HepG2 (cell line): ENCODE measurements at regions not wholly inside any gene's neighbourhood (a gene's known extent, or its start where the extent isn't known, plus 50 kb on each side); places are given as distances from the start of the nearest gene placed in this dataset.

Source experiments
- ATF1 ChIP-seq: IDR thresholded peaks from 2 replicates; pipeline ENCODE4 v1.6.1; 2016; ENCODE audit warnings: mild to moderate bottlenecking, control low read depth
- ATF2 ChIP-seq: sonication (generic); formaldehyde crosslinking; IDR thresholded peaks from 2 replicates; pipeline ENCODE4 v1.4.0; 2020; ENCODE audit warnings: missing genetic modification reagents
- CTCF ChIP-seq: sonication (generic); formaldehyde crosslinking; IDR thresholded peaks from 2 replicates; pipeline ENCODE4 v1.5.0; 2020; ENCODE audit warnings: mild to moderate bottlenecking, missing genetic modification reagents, moderate library complexity
- GTF2F1 ChIP-seq: fragments of 150-350 bp; IDR thresholded peaks from 2 replicates; pipeline ENCODE4 v1.6.1; 2014; ENCODE audit warnings: low read length
- MATR3 ChIP-seq: sonication (generic); formaldehyde crosslinking; IDR thresholded peaks from 2 replicates; pipeline ENCODE4 v1.4.0; 2020; ENCODE audit warnings: missing genetic modification reagents
- NCOR1 ChIP-seq: fragments of 200-600 bp; sonication (generic); IDR thresholded peaks from 2 replicates; pipeline ENCODE4 v1.7.0; 2017; ENCODE audit warnings: antibody characterized with exemption, low read length, borderline replicate concordance
- PBX3 ChIP-seq: sonication (generic); formaldehyde crosslinking; IDR thresholded peaks from 2 replicates; pipeline ENCODE4 v1.8.1; 2023; ENCODE audit warnings: missing genetic modification reagents, inconsistent platforms, borderline replicate concordance
- POLR2A ChIP-seq, 2 experiments: IDR thresholded peaks; 2 replicates each; pipeline ENCODE4 v1.6.1; 2011; ENCODE audit warnings: low read depth in 2 of 2, low read length in 2 of 2, mild to moderate bottlenecking in 1 of 2, moderate library complexity in 1 of 2; ENCODE audit not compliant: insufficient read depth in 1 of 2
- POLR2G ChIP-seq: fragments of 200-400 bp; formaldehyde crosslinking; IDR thresholded peaks from 2 replicates; pipeline ENCODE4 v1.6.1; 2018; ENCODE audit warnings: mild to moderate bottlenecking, low read depth, low read length, moderate library complexity
- SP1 ChIP-seq, 2 experiments: fragments of 450-650 bp in 1 of 2; sonication (generic) in 1 of 2; formaldehyde crosslinking in 1 of 2; IDR thresholded peaks; 2 replicates each; pipeline versions ENCODE4 v1.4.0 to v1.6.1; 2016 to 2020; ENCODE audit warnings: missing genetic modification reagents in 1 of 2
- TCF7 ChIP-seq: sonication (generic); IDR thresholded peaks from 2 replicates; pipeline ENCODE4 v1.6.1; 2016; ENCODE audit warnings: antibody characterized with exemption, low read depth
- TOE1 ChIP-seq: sonication (generic); formaldehyde crosslinking; IDR thresholded peaks from 2 replicates; pipeline ENCODE4 v1.4.0; 2020; ENCODE audit warnings: mild to moderate bottlenecking, missing genetic modification reagents
- ZNF251 ChIP-seq: sonication (generic); formaldehyde crosslinking; IDR thresholded peaks from 2 replicates; pipeline ENCODE4 v1.9.0; 2021; ENCODE audit warnings: mild to moderate bottlenecking, missing genetic modification reagents

GRCh38 chr9:11001546-11001945, 388.7 kb upstream of the PTPRD start:
- TF ChIP-seq ZNF251 (CRISPR knock-in tag), result no peak
- TF ChIP-seq GTF2F1, result no peak
- no peak for TF ChIP-seq SP1 (IDR thresholded peaks at IDR 0.05)
- no peak for TF ChIP-seq SP1 (CRISPR knock-in tag; IDR thresholded peaks at IDR 0.05)
- no peak for TF ChIP-seq TCF7
- no peak for TF ChIP-seq POLR2G
- no peak for TF ChIP-seq CTCF (CRISPR knock-in tag)
- no peak for TF ChIP-seq TOE1 (CRISPR knock-in tag)
- no peak for TF ChIP-seq POLR2A (IDR thresholded peaks at IDR 0.05; ENCODE audit: insufficient read depth in 1 of 2, low read depth in 2 of 2, low read length in 2 of 2)
- no peak for TF ChIP-seq MATR3
- TF ChIP-seq ATF2 (CRISPR knock-in tag), result no peak
- no peak for TF ChIP-seq NCOR1
- TF ChIP-seq PBX3 (CRISPR knock-in tag), result no peak
- no peak for TF ChIP-seq ATF1
